Liver (tissue), 8 donors: ENCODE measurements at regions not wholly inside any gene's neighbourhood (a gene's known extent, or its start where the extent isn't known, plus 50 kb on each side); places are given as distances from the start of the nearest gene placed in this dataset.

Source experiments
- DNase-seq: peaks from one replicate; pipeline ENCODE4 v3.0.0-alpha.2; 2017; ENCODE audit warnings: low spot score
- H3K27ac ChIP-seq, 2 donors: one replicate each; pipeline ENCODE4 v1.7.0; 2013; ENCODE audit warnings: inconsistent platforms in 2 of 2, low read length in 2 of 2, control low read depth in 1 of 2, low read depth in 1 of 2, mild to moderate bottlenecking in 1 of 2
- H3K27me3 ChIP-seq, 4 donors: one replicate each; pipeline versions ENCODE4 v1.6.1 to v1.7.0; 2013; ENCODE audit warnings: low read length in 3 of 4, inconsistent platforms in 1 of 4, mild to moderate bottlenecking in 1 of 4, moderate library complexity in 1 of 4; ENCODE audit not compliant: control insufficient read depth in 4 of 4, insufficient read depth in 4 of 4
- H3K36me3 ChIP-seq, 4 donors: one replicate each; pipeline versions ENCODE4 v1.6.1 to v1.7.0; 2013; ENCODE audit warnings: low read length in 3 of 4, mild to moderate bottlenecking in 3 of 4, low read depth in 1 of 4, moderate library complexity in 1 of 4; ENCODE audit not compliant: control insufficient read depth in 4 of 4, insufficient read depth in 3 of 4
- H3K4me1 ChIP-seq, 4 donors: one replicate each; pipeline versions ENCODE4 v1.6.1 to v1.7.0; 2013; ENCODE audit warnings: low read length in 3 of 4, mild to moderate bottlenecking in 3 of 4, moderate library complexity in 1 of 4; ENCODE audit not compliant: control insufficient read depth in 4 of 4, insufficient read depth in 4 of 4
- H3K4me3 ChIP-seq, 3 donors: one replicate each; pipeline versions ENCODE4 v1.6.1 to v1.7.0; 2013; ENCODE audit warnings: low read length in 3 of 3, control low read depth in 1 of 3, low read depth in 1 of 3, mild to moderate bottlenecking in 1 of 3
- H3K9ac ChIP-seq, 2 donors: one replicate each; pipeline ENCODE4 v1.7.0; 2013; ENCODE audit warnings: low read length in 2 of 2, mild to moderate bottlenecking in 2 of 2, moderate library complexity in 2 of 2, control low read depth in 1 of 2, low read depth in 1 of 2
- H3K9me3 ChIP-seq, 4 donors: one replicate each; pipeline versions ENCODE4 v1.6.1 to v1.7.0; 2013; ENCODE audit warnings: low read length in 3 of 4; ENCODE audit not compliant: control insufficient read depth in 4 of 4
- CTCF ChIP-seq: fragments of 150-350 bp; IDR thresholded peaks from 2 replicates; pipeline ENCODE4 v1.5.1; 2017; ENCODE audit warnings: improper control_type of control experiment, low read depth, low read length; ENCODE audit not compliant: missing input control
- EGR1 ChIP-seq, 2 donors: IDR thresholded peaks; 2 replicates each; pipeline ENCODE4 v1.6.1; 2016 to 2018; ENCODE audit warnings: antibody characterized with exemption in 2 of 2, low read depth in 2 of 2
- FOXA1 ChIP-seq: IDR thresholded peaks from 2 replicates; pipeline ENCODE4 v1.6.1; 2016; ENCODE audit warnings: antibody characterized with exemption
- FOXA2 ChIP-seq: IDR thresholded peaks from 2 replicates; pipeline ENCODE4 v1.6.1; 2016; ENCODE audit warnings: antibody characterized with exemption
- GABPA ChIP-seq, 2 donors: IDR thresholded peaks in 1 of 2; conservative IDR thresholded peaks in 1 of 2; 2 replicates each; pipeline ENCODE4 v1.6.1; 2016; ENCODE audit warnings: antibody characterized with exemption in 2 of 2, mild to moderate bottlenecking in 1 of 2, moderate library complexity in 1 of 2
- HNF4A ChIP-seq, 2 donors: conservative IDR thresholded peaks; 2 replicates each; pipeline ENCODE4 v1.6.1; 2016; ENCODE audit warnings: antibody characterized with exemption in 2 of 2, mild to moderate bottlenecking in 2 of 2
- HNF4G ChIP-seq: IDR thresholded peaks from 2 replicates; pipeline ENCODE4 v1.6.1; 2016; ENCODE audit warnings: antibody characterized with exemption
- JUND ChIP-seq, 2 donors: IDR thresholded peaks; 2 replicates each; pipeline ENCODE4 v1.6.1; 2016; ENCODE audit warnings: antibody characterized with exemption in 2 of 2
- MAX ChIP-seq: IDR thresholded peaks from 2 replicates; pipeline ENCODE4 v1.6.1; 2016; ENCODE audit warnings: antibody characterized with exemption
- NR2F2 ChIP-seq: IDR thresholded peaks from 2 replicates; pipeline ENCODE4 v1.6.1; 2016; ENCODE audit warnings: antibody characterized with exemption
- RAD21 ChIP-seq, 2 donors: IDR thresholded peaks; 2 replicates each; pipeline ENCODE4 v1.6.1; 2016; ENCODE audit warnings: antibody characterized with exemption in 2 of 2, mild to moderate bottlenecking in 2 of 2
- REST ChIP-seq: IDR thresholded peaks from 2 replicates; pipeline ENCODE4 v1.6.1; 2016; ENCODE audit warnings: antibody characterized with exemption, mild to moderate bottlenecking
- RXRA ChIP-seq, 2 donors: IDR thresholded peaks; 2 replicates each; pipeline ENCODE4 v1.6.1; 2017 to 2018; ENCODE audit warnings: antibody characterized with exemption in 2 of 2, mild to moderate bottlenecking in 1 of 2
- SP1 ChIP-seq: IDR thresholded peaks from 2 replicates; pipeline ENCODE4 v1.6.1; 2018; ENCODE audit warnings: antibody characterized with exemption, mild to moderate bottlenecking
- TAF1 ChIP-seq: conservative IDR thresholded peaks from 2 replicates; pipeline ENCODE4 v1.6.1; 2016; ENCODE audit warnings: antibody characterized with exemption, mild to moderate bottlenecking
- YY1 ChIP-seq: IDR thresholded peaks from 2 replicates; pipeline ENCODE4 v1.6.1; 2016; ENCODE audit warnings: antibody characterized with exemption, mild to moderate bottlenecking
- ZBTB33 ChIP-seq: IDR thresholded peaks from 2 replicates; pipeline ENCODE4 v1.6.1; 2016; ENCODE audit warnings: antibody characterized with exemption
- WGBS: extraction: QIAGEN DNeasy Blood & Tissue Kit; methylation state at CpG from one replicate; pipeline ENCODE4 v1.1.7; 2013; 5-methylcytosine and 5-hydroxymethylcytosine counted together
- donor health status: healthy.
- donor health status: healthy.
- donor health status: healthy.
- donor health status: healthy.
- donor health status: healthy.

- H3K4me1 ChIP-seq, result no peaks in the 10 kb centered on the region
- H3K9ac ChIP-seq, result no peak overlapping the region
- 89% methylated on average over 7 of the region's 7 CpGs for WGBS
- no peak for DNase-seq
- H3K36me3 ChIP-seq, result no peaks in the 10 kb centered on the region
- H3K27ac ChIP-seq, result no peak overlapping the region
- TF ChIP-seq CTCF (no peak), MAX (no peak), JUND (IDR thresholded peaks at IDR 0.05) (no peak), TAF1 (no peak), EGR1 (IDR thresholded peaks at IDR 0.05; ENCODE audit: low read depth in 2 of 2) (no peak), HNF4G (no peak), FOXA2 (no peak), YY1 (no peak), RAD21 (IDR thresholded peaks at IDR 0.05) (no peak), HNF4A (conservative IDR thresholded peaks at IDR 0.05) (no peak), FOXA1 (no peak), RXRA (IDR thresholded peaks at IDR 0.05) (no peak)
- no peaks in the 10 kb centered on the region for H3K9me3 ChIP-seq
- H3K4me3 ChIP-seq, result no peak overlapping the region
- H3K27me3 ChIP-seq, result no peaks in the 10 kb centered on the region
These were observed 246.0 kb downstream of the GADD45G start for GRCh38 chr9:89850631-89851325.

DNA sequence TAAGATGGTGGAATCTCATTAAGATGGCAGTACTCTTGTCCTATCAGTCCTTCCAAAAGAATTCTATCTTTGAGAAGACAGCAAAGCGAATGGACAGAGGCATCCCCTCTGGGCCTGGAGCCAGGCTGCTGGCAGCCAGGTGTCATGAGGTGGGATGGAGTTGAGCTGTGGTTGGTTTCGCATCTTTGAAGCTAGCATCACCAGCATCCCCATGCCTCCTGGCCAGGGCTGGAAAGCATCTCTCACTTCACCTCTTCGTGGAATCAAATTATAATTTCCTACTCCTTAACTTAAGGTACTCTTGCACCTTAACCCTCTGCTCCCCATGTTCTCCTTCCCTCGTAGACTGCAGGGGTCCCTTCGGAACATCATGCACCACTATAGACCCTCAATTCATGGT, 248.3 kb downstream of the GADD45G start:
- Histone ChIP-seq H3K27me3 (no peaks in the 10 kb centered on the region), H3K27ac (no peak overlapping the region), H3K9me3 (no peaks in the 10 kb centered on the region), H3K4me3 (no peak overlapping the region), H3K36me3 (no peaks in the 10 kb centered on the region), H3K9ac (no peak overlapping the region), H3K4me1 (no peaks in the 10 kb centered on the region)
- DNase-seq, result no peak
- WGBS, result 92% methylated on average over 5 of the region's 5 CpGs
- TF ChIP-seq FOXA2, result no peak

DNA sequence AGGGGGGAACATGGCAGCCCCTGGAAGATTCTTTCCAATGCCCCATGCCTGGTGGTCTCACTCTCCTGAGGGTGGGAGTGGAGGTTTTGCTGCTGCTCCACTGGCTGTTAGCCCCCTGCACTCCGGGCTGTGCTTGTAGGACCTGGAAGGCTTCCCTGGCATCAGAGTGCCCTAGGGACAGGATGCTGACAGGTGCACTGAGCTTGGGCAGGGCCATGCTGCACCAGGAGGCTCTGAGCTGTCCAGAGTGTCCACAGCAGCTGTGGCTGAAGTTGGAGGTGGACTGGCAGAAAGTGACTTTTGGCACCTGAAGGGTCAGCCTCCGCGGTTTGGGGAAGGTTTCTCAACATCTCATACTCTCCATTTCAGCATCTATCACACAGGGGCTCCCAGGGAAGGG, 249.1 kb downstream of the GADD45G start:
- H3K36me3 ChIP-seq, result no peaks in the 10 kb centered on the region
- H3K27me3 ChIP-seq, result no peaks in the 10 kb centered on the region
- no peaks in the 10 kb centered on the region for H3K4me1 ChIP-seq
- DNase-seq, result peak; percentile 29
- H3K27ac ChIP-seq, result no peak overlapping the region
- no peak for TF ChIP-seq MAX
- no peak for TF ChIP-seq JUND (IDR thresholded peaks at IDR 0.05)
- TF ChIP-seq YY1, result no peak
- no peak for TF ChIP-seq ZBTB33
- TF ChIP-seq FOXA2, result no peak
- TF ChIP-seq REST, result no peak
- TF ChIP-seq RAD21 (IDR thresholded peaks at IDR 0.05), result no peak
- TF ChIP-seq HNF4A (conservative IDR thresholded peaks at IDR 0.05), result no peak
- no peak for TF ChIP-seq HNF4G
- TF ChIP-seq RXRA (IDR thresholded peaks at IDR 0.05), result no peak
- no peak for TF ChIP-seq SP1
- no peak for TF ChIP-seq GABPA (IDR thresholded peaks at IDR 0.05 in 1 of 2, conservative IDR thresholded peaks at IDR 0.05 in 1 of 2)
- TF ChIP-seq NR2F2, result no peak
- H3K4me3 ChIP-seq, result no peak overlapping the region
- H3K9me3 ChIP-seq, result no peaks in the 10 kb centered on the region
- no peak overlapping the region for H3K9ac ChIP-seq
- 95% methylated on average over 3 of the region's 3 CpGs for WGBS
